GM19023 (cell line): ENCODE measurements at regions not wholly inside any gene's neighbourhood (a gene's known extent, or its start where the extent isn't known, plus 50 kb on each side); places are given as distances from the start of the nearest gene placed in this dataset.

Experiments used
- ATAC-seq: cut with Tn5 transposase; IDR thresholded peaks from one replicate; pipeline ENCODE4 v1.9.1; 2021; ENCODE audit warnings: mild to moderate bottlenecking, moderate library complexity; ENCODE audit not compliant: unreplicated experiment

DNA sequence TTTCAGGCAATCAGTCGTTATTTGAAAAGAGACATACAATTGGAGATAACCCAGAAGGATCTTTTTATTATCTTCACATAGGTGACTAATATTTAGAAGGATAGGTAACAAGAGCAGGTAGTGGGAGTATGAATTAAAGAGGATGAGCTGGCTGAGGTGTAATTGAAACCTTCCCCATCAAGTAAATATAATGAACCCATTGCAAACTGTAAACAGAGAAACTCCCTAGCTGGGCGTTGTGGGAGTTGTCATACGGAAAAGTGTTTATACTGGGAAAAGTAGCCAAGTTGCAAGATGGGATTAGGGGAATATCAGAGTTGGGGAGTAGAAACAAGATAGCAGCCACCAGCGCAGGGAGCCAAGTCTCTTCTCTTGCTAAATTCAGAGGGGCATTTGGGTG lies 448.4 kb downstream of the COG6 start:
- ATAC-seq: no peak

GRCh38 chr13:40105231-40105630 lies 449.8 kb downstream of the COG6 start:
- ATAC-seq: no peak

DNA sequence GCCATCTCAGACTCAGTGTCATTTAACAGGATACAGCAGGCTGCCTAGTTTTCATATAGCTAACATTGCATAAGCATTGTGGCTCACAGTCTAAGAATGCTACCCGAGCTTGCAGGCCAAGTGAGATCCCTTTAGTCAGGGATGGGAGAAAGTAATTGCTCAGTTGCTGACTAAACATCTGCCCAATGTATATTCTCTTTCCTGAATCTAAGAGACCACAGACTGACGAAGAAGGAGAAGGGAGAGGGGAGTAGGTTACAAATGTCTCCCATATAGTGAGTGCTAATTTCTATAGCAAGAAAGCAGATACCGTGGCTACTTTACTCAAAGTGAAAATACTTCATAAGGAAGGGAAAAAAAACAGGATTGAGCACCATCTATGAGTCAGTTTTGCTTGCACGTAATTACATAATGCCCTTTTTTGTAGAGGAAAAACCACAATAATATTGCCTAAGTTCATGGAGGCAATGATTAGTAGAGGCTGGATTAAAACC lies 453.9 kb downstream of the COG6 start:
- no peak for ATAC-seq

GRCh38 chr13:40113643-40114304 lies 458.3 kb downstream of the COG6 start:
- no peak for ATAC-seq

- no peak for ATAC-seq
Observed at GRCh38 chr13:40114305-40114896, 458.9 kb downstream of the COG6 start.

GRCh38 chr13:40115426-40115825 lies 460.0 kb downstream of the COG6 start:
- ATAC-seq: no peak

DNA sequence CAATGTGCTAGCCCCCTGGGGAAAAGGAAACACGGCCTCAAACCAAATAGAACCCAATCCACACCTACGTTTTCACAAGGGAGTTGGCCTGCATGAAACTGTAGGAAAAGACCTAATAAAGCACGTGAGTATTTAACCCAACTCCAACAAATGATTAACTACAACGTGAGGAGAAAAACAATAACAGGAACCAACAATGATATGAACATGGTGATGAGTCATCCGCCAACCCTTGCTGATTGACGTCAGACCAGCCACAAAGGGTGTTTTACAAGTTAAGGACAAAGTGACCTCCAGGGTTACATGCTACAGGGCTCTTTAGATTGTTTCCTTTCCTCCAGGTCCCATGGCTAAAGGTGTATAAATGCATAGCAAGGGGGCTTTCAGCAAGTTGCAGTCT lies 460.5 kb downstream of the COG6 start:
- ATAC-seq: no peak

- ATAC-seq: no peak
Observed at GRCh38 chr13:40118337-40118736, 462.9 kb downstream of the COG6 start.

GRCh38 chr13:40119852-40120251 lies 464.4 kb downstream of the COG6 start:
- no peak for ATAC-seq

DNA sequence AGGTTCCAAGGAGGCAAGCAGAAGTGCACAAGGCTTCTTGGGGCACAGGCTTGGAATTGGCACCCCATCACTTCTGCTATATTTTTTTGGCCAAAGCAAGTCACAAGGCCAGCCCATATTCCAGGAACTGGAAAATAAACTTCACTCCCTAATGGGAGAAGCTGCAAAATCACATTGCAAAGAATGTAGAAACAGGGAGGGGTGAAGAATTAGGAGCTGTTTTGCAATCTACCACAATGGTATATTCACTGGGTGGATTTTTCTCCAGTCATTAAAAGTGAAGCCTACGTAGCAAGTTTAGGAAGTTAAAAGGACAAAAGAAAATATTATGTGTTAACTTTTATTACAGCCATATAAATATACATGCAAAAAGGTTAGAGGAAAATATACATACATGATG lies 464.8 kb downstream of the COG6 start:
- no peak for ATAC-seq

DNA sequence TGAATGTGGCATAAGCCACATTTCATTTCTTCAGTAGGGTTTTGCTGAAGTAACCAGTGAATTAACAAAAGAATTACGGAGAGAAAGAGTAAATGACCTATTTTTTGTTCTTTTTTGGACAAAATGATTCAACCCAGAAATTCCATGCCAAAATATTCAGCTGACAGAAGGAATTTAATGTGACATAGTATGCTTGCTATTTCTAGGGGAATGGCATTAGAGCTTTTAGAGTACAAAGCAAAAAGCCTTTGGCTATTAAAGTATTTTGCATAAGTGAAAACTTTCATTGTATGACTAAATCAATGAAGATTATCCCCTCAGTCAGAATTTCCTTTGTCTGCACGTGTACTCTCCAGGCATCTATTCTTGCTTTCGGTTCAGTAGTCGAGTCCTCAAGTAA lies 465.3 kb downstream of the COG6 start:
- ATAC-seq: no peak

GRCh38 chr13:40121722-40122121 lies 466.3 kb downstream of the COG6 start:
- ATAC-seq: no peak

DNA sequence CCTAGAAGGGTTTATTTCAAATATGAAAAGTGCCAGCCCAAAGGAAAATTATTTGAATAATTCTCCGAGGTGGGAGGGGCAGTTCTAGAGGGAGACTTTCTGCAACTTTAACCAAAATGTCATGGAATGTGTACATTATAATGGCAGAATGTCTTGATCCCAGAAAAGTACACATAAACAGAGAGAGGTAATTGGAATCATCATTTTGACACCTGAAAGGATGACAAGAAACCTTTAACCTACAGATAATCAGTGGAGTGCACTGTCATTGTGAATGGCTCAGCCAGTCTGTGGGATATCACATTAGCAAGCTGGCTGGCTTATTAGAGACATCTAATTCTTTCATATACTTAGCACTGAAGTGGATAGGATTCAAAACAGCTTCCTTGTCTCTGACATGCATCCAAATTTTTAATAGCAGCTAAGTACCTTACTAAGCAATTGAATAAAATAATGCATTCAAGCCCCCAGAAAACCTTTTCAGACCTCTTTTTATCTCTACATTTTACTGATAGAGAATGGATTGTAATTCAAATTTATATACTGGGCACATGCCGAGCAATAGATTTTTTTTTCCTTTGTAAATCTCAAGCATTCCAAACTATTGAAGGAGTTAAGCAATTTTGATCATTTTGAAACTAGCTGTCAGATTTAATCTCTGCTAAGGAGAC lies 468.6 kb downstream of the COG6 start:
- ATAC-seq: no peak

DNA sequence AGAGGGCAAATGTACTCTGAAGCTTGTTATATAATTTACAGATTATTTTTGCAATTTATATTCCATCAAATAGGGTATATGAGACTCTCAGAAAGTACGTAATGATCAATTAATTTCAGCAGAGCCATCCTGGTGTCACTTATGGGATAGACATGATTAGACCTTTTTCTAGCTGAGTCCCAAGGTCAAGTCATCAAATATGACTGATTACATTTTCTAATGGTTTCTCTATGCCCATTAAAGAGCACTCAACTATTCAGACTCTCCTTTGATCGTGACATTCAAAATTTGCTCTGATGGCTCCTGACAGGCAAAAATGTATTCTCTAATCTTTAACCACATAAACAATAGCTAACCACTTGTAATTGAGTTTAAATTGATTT lies 469.2 kb downstream of the COG6 start:
- ATAC-seq: no peak

DNA sequence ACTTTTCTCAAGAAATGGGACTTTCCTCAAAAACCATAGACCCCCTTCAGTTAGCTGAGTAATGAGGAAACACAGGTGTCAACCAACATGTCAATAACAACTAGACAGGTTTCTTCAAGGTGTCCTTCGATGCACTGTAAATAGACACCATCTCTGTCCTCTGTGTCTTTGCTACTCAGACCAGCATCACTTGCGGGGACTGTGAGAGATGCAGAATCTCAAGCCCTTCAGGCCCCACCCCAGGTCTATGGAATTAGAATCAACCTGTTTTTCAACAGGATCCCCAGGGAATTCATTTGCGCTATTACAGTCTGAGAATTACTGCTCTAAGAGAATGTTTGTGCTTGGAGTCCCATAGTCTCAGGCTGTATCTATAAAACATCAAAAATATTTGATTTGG lies 469.9 kb downstream of the COG6 start:
- no peak for ATAC-seq

DNA sequence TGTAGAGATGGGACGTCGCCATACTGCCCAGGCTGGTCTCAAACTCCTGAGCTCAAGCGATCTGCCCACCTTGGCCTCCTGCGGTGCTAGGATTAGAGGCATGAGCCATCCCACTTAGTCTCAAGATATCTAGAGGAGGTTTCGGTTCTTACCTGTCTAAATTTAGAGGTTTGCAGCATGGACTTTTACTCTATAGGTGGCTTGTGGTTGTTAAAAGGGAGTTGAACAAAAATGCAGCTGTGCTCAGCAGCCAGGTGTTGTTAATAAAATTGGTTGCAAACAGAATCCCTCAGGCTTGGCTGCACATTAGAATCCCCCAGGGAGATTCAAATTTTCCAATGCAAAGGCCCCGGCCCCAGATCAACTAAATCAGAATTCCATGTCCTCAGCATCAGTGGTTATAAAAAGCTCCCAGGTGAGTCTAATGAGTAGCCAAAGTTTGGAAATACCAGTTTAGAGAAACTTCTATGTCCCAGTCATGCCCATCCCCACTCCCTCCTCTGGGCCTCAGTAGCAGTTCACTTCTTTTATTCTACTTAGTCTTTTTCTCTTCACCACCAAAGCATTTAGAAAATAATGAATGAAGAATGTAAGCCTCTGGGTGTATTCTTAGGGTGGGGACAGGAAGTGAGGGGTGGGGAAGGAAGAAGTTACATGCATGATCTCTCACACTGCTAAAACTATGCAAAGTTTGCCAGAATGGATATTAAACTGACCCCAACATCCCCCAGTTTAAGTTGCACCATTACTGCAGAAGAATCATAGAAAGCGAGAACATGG lies 471.0 kb downstream of the COG6 start:
- ATAC-seq: no peak

DNA sequence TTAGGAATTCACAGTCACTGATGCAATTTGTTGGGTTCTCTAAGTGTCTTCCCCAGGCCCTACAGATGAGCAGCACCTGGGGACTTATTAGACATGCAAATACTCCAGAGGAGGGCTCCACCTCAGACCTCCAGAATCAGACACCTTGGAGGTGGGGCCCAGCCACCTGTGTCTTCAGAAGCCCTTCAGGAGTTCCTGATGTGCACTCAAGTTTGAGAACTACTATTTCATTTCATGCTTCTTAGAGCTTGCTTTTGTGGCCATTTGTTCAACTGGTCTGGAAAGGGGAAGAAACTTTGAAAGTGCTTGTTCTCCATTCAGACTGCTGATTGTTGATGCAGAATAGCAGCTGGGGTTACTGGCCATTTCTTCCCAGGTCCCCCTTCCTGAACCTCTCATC lies 472.0 kb downstream of the COG6 start:
- no peak for ATAC-seq

DNA sequence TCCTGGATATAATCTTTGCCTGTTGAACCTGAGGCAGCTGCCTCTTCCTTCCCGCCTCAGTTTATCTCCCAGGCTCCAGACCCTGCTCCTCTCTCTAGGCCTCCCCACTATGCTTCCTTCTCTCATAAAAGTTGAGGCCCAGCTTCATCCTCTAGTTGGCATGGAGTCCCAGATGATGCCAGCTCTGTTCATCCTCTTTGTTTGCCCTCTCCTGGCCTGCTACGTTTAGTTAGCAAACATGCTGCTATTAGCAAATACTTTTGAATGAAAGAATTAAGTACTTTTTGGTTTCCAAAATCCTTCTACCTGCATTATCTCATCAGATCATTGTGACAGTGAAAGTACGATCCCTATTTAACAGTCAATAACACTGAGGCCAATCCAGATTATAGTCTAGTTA lies 472.5 kb downstream of the COG6 start:
- ATAC-seq: no peak

- ATAC-seq: no peak
Observed at GRCh38 chr13:40129467-40129866, 474.0 kb downstream of the COG6 start.

GRCh38 chr13:40130871-40131636 lies 475.6 kb downstream of the COG6 start:
- no peak for ATAC-seq

- no peak for ATAC-seq
Observed at GRCh38 chr13:40132249-40132648, 476.8 kb downstream of the COG6 start.
